ENCODE measurements at regions not wholly inside any gene's neighbourhood (a gene's known extent, or its start where the extent isn't known, plus 50 kb on each side); places are given as distances from the start of the nearest gene placed in this dataset.

DNA sequence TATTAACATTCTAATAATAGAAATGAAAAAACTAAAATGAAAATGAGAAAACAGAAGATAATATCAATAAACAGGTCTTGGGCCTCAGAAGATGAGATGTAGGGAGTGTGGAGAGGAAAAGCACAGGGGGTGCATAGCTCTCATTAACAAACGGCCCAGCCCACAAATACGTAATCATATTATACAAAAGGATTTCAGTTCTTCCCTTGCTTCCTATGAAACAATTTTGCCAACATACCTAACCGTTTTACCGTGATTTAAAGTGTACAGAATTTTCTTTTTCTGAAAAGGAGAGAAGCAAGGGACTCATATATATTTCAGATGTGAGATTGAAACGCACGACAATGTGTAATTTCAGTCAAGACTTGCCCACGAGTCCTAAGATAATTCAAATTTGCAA lies 136.0 kb downstream of the HFE start:
- TF ChIP-seq CTCF (conservative IDR thresholded peaks at IDR 0.05; ENCODE audit: low read length) (no peak), EZH2phosphoT487 (IDR thresholded peaks at IDR 0.05; ENCODE audit: borderline replicate concordance) (no peak)
- no peaks in the 10 kb centered on the region; the same call in none of the 2 replicates for H3F3A ChIP-seq (ENCODE audit: low read depth)

GRCh38 chr6:26223650-26224546 lies 136.7 kb downstream of the HFE start:
- H3K9ac ChIP-seq (ENCODE audit: low read depth, low read length, poor library complexity, severe bottlenecking), result peak overlapping the region; percentile 98
- no peaks in the 10 kb centered on the region for H3K36me3 ChIP-seq (ENCODE audit: insufficient read depth, low read length)
- H3K4me2 ChIP-seq (ENCODE audit: low read depth, low read length, poor library complexity, severe bottlenecking), result peak overlapping the region; percentile 85
- no peaks in the 10 kb centered on the region for H3K9me3 ChIP-seq (ENCODE audit: insufficient read depth, low read depth, low read length)
- TF ChIP-seq EZH2phosphoT487 (IDR thresholded peaks at IDR 0.05; ENCODE audit: borderline replicate concordance) (no peak), CTCF (conservative IDR thresholded peaks at IDR 0.05; ENCODE audit: low read length) (no peak)
- peaks cover 57% of the 10 kb centered on the region for H3K4me1 ChIP-seq (ENCODE audit: insufficient read depth, low read length, poor library complexity, severe bottlenecking)
- H3K79me2 ChIP-seq (ENCODE audit: insufficient read depth, low read length), result peaks cover 17% of the 10 kb centered on the region
- H2AFZ ChIP-seq (ENCODE audit: low read length), result peak overlapping the region; percentile 51; the same call in 1 of the 2 replicates
- no peaks in the 10 kb centered on the region; the same call in none of the 2 replicates for H3F3A ChIP-seq (ENCODE audit: low read depth)
- peak overlapping the region; percentile 77 for H3K4me3 ChIP-seq (ENCODE audit: low read length, poor library complexity, severe bottlenecking)
- no peaks in the 10 kb centered on the region for H3K9me2 ChIP-seq (replicated peaks; ENCODE audit: low read depth, low read length)
- no peaks in the 10 kb centered on the region for H4K20me1 ChIP-seq (ENCODE audit: insufficient read depth, low read length, poor library complexity, severe bottlenecking)
- no peaks in the 10 kb centered on the region for H3K27me3 ChIP-seq (ENCODE audit: insufficient read depth, low read length, poor library complexity, severe bottlenecking)

More for the DNA sequence above, 136.0 kb downstream of the HFE start:
- H3K9me2 ChIP-seq (replicated peaks; ENCODE audit: low read depth, low read length), result no peaks in the 10 kb centered on the region
- peak overlapping the region; percentile 85 for H3K4me2 ChIP-seq (ENCODE audit: low read depth, low read length, poor library complexity, severe bottlenecking)
- peak overlapping the region; percentile 77 for H3K4me3 ChIP-seq (ENCODE audit: low read length, poor library complexity, severe bottlenecking)
- H3K79me2 ChIP-seq (ENCODE audit: insufficient read depth, low read length), result peaks cover 17% of the 10 kb centered on the region
- H3K36me3 ChIP-seq (ENCODE audit: insufficient read depth, low read length), result no peaks in the 10 kb centered on the region
- no peaks in the 10 kb centered on the region for H4K20me1 ChIP-seq (ENCODE audit: insufficient read depth, low read length, poor library complexity, severe bottlenecking)
- H3K27me3 ChIP-seq (ENCODE audit: insufficient read depth, low read length, poor library complexity, severe bottlenecking), result no peaks in the 10 kb centered on the region
- peaks cover 57% of the 10 kb centered on the region for H3K4me1 ChIP-seq (ENCODE audit: insufficient read depth, low read length, poor library complexity, severe bottlenecking)
- no peak overlapping the region for H2AFZ ChIP-seq (ENCODE audit: low read length)
- H3K9ac ChIP-seq (ENCODE audit: low read depth, low read length, poor library complexity, severe bottlenecking), result peak overlapping the region; percentile 98
- no peaks in the 10 kb centered on the region for H3K9me3 ChIP-seq (ENCODE audit: insufficient read depth, low read depth, low read length)

- H2AFZ ChIP-seq (ENCODE audit: low read length), result peak overlapping the region; percentile 51; the same call in 1 of the 2 replicates
Observed at GRCh38 chr6:26224547-26224912, 137.3 kb downstream of the HFE start.

More at GRCh38 chr6:26224547-26224912, 137.3 kb downstream of the HFE start:
- Histone ChIP-seq H3K36me3 (ENCODE audit: insufficient read depth, low read length) (no peaks in the 10 kb centered on the region), H3K9ac (ENCODE audit: low read depth, low read length, poor library complexity, severe bottlenecking) (peak overlapping the region; percentile 98), H3K9me2 (replicated peaks; ENCODE audit: low read depth, low read length) (no peaks in the 10 kb centered on the region), H3F3A (ENCODE audit: low read depth) (no peaks in the 10 kb centered on the region; the same call in none of the 2 replicates), H3K27me3 (ENCODE audit: insufficient read depth, low read length, poor library complexity, severe bottlenecking) (no peaks in the 10 kb centered on the region), H3K4me3 (ENCODE audit: low read length, poor library complexity, severe bottlenecking) (peak overlapping the region; percentile 77), H3K9me3 (ENCODE audit: insufficient read depth, low read depth, low read length) (no peaks in the 10 kb centered on the region), H3K4me2 (ENCODE audit: low read depth, low read length, poor library complexity, severe bottlenecking) (peak overlapping the region; percentile 85), H3K79me2 (ENCODE audit: insufficient read depth, low read length) (peaks cover 17% of the 10 kb centered on the region), H3K4me1 (ENCODE audit: insufficient read depth, low read length, poor library complexity, severe bottlenecking) (peaks cover 54% of the 10 kb centered on the region), H4K20me1 (ENCODE audit: insufficient read depth, low read length, poor library complexity, severe bottlenecking) (no peaks in the 10 kb centered on the region)
- no peak for TF ChIP-seq CTCF (conservative IDR thresholded peaks at IDR 0.05; ENCODE audit: low read length)
- TF ChIP-seq EZH2phosphoT487 (IDR thresholded peaks at IDR 0.05; ENCODE audit: borderline replicate concordance), result no peak
